H9 (cell line): ENCODE measurements at regions not wholly inside any gene's neighbourhood (a gene's known extent, or its start where the extent isn't known, plus 50 kb on each side); places are given as distances from the start of the nearest gene placed in this dataset.
"Not testable (repeated sequence)": the region's sequence is repeated elsewhere in the genome, so short reads cannot be mapped to it uniquely, and the experiment has no call there.

ENCODE experiments used
- DNase-seq: peaks from one replicate; pipeline ENCODE4 v3.0.0-alpha.2; 2017
- H2AFZ ChIP-seq: one replicate; pipeline ENCODE4 v1.6.1; 2013; ENCODE audit warnings: mild to moderate bottlenecking, low read length, control low read depth, moderate library complexity
- H2AK5ac ChIP-seq: 2 replicates; pipeline ENCODE4 v1.6.1; 2013; ENCODE audit warnings: low read length, control low read depth, mixed read lengths; ENCODE audit not compliant: insufficient read length
- H2BK120ac ChIP-seq: one replicate; pipeline ENCODE4 v1.6.1; 2013; ENCODE audit warnings: low read depth, mild to moderate bottlenecking, low read length, control low read depth, inconsistent platforms; ENCODE audit not compliant: poor library complexity, severe bottlenecking
- H2BK12ac ChIP-seq: 2 replicates; pipeline ENCODE4 v1.6.1; 2013; ENCODE audit warnings: low read length, control low read depth, mixed read lengths, low read depth; ENCODE audit not compliant: insufficient read length
- H2BK15ac ChIP-seq: 2 replicates; pipeline ENCODE4 v1.6.1; 2013; ENCODE audit warnings: low read depth, low read length, control low read depth
- H2BK20ac ChIP-seq: one replicate; pipeline ENCODE4 v1.6.1; 2013; ENCODE audit warnings: low read depth, mild to moderate bottlenecking, low read length, control low read depth, inconsistent platforms; ENCODE audit not compliant: poor library complexity, severe bottlenecking
- H2BK5ac ChIP-seq: 2 replicates; pipeline ENCODE4 v1.6.1; 2013; ENCODE audit warnings: low read length, control low read depth, mixed read lengths; ENCODE audit not compliant: insufficient read length
- H3K14ac ChIP-seq: 2 replicates; pipeline ENCODE4 v1.6.1; 2013; ENCODE audit warnings: low read length, control low read depth; ENCODE audit not compliant: insufficient read depth
- H3K18ac ChIP-seq: 2 replicates; pipeline ENCODE4 v1.6.1; 2013; ENCODE audit warnings: low read depth, mild to moderate bottlenecking, mixed read lengths, low read length, control low read depth; ENCODE audit not compliant: insufficient read length
- H3K23ac ChIP-seq: 2 replicates; pipeline ENCODE4 v1.6.1; 2013; ENCODE audit warnings: low read length, control low read depth, mixed read lengths, low read depth; ENCODE audit not compliant: insufficient read length
- H3K23me2 ChIP-seq: 2 replicates; pipeline ENCODE4 v1.6.1; 2013; ENCODE audit warnings: low read depth, mild to moderate bottlenecking, mixed read lengths, low read length, control low read depth; ENCODE audit not compliant: insufficient read length, poor library complexity, severe bottlenecking
- H3K27ac ChIP-seq: 2 replicates; pipeline ENCODE4 v1.5.1; 2013; ENCODE audit warnings: low read length, control low read depth, mixed read lengths, low read depth; ENCODE audit not compliant: insufficient read length
- H3K27me3 ChIP-seq: 2 replicates; pipeline ENCODE4 v1.6.1; 2013; ENCODE audit warnings: low read length, control low read depth, inconsistent platforms; ENCODE audit not compliant: insufficient read depth
- H3K4ac ChIP-seq: 2 replicates; pipeline ENCODE4 v1.6.1; 2013; ENCODE audit warnings: low read depth, mild to moderate bottlenecking, control low read depth, inconsistent platforms, low read length, moderate library complexity
- H3K4me1 ChIP-seq: 2 replicates; pipeline ENCODE4 v1.6.1; 2013; ENCODE audit warnings: low read length, control low read depth, inconsistent platforms; ENCODE audit not compliant: insufficient read depth
- H3K4me2 ChIP-seq: 2 replicates; pipeline ENCODE4 v1.6.1; 2013; ENCODE audit warnings: low read length, control low read depth, mixed read lengths; ENCODE audit not compliant: insufficient read length, insufficient read depth
- H3K56ac ChIP-seq: 2 replicates; pipeline ENCODE4 v1.6.1; 2013; ENCODE audit warnings: low read depth, mild to moderate bottlenecking, mixed read lengths, low read length, control low read depth; ENCODE audit not compliant: insufficient read length
- H3K79me1 ChIP-seq: 2 replicates; pipeline ENCODE4 v1.6.1; 2013; ENCODE audit warnings: low read depth, mild to moderate bottlenecking, moderate library complexity, low read length, control low read depth, inconsistent platforms; ENCODE audit not compliant: insufficient read depth, poor library complexity, severe bottlenecking
- H3K79me2 ChIP-seq: 2 replicates; pipeline ENCODE4 v1.6.1; 2013; ENCODE audit warnings: low read length, control low read depth, inconsistent platforms; ENCODE audit not compliant: insufficient read depth
- H3K9ac ChIP-seq: 2 replicates; pipeline ENCODE4 v1.6.1; 2013; ENCODE audit warnings: low read length, control low read depth, mixed read lengths; ENCODE audit not compliant: insufficient read length; ENCODE audit errors: extremely low read depth
- H3K9me3 ChIP-seq: one replicate; pipeline ENCODE4 v1.6.1; 2013; ENCODE audit warnings: low read depth, low read length, inconsistent platforms; ENCODE audit not compliant: control insufficient read depth
- H3T11ph ChIP-seq: one replicate; pipeline ENCODE4 v1.6.1; 2013; ENCODE audit warnings: mild to moderate bottlenecking, low read length, control low read depth, inconsistent platforms
- H4K20me1 ChIP-seq: one replicate; pipeline ENCODE4 v1.6.1; 2013; ENCODE audit not compliant: control insufficient read depth, insufficient read length, insufficient read depth
- H4K5ac ChIP-seq: 2 replicates; pipeline ENCODE4 v1.6.1; 2013; ENCODE audit warnings: low read depth, mild to moderate bottlenecking, mixed read lengths, low read length, control low read depth; ENCODE audit not compliant: insufficient read length
- H4K8ac ChIP-seq: replicated peaks from 2 replicates; pipeline ENCODE4 v1.6.1; 2013; ENCODE audit warnings: low read length, control low read depth, mixed read lengths, low read depth; ENCODE audit not compliant: insufficient read length
- H4K91ac ChIP-seq: 2 replicates; pipeline ENCODE4 v1.6.1; 2013; ENCODE audit warnings: low read depth, mild to moderate bottlenecking, moderate library complexity, mixed read lengths, low read length, control low read depth; ENCODE audit not compliant: insufficient read length
- H3K27ac Mint-ChIP-seq, 3 experiments: 2 replicates in 2 of 3; 3 replicates in 1 of 3; pipeline ENCODE4 v1.8.0; 2020 to 2021; ENCODE audit warnings: mixed read lengths in 3 of 3, mild to moderate bottlenecking in 1 of 3, moderate library complexity in 1 of 3
- H3K27me3 Mint-ChIP-seq: 2 replicates; pipeline ENCODE4 v1.8.0; 2021; ENCODE audit warnings: low read depth, mild to moderate bottlenecking, moderate library complexity, mixed read lengths
- H3K36me3 Mint-ChIP-seq, 3 experiments: 2 replicates in 2 of 3; 3 replicates in 1 of 3; pipeline ENCODE4 v1.8.0; 2020 to 2021; ENCODE audit warnings: low read depth in 3 of 3, mixed read lengths in 3 of 3; ENCODE audit not compliant: insufficient read depth in 1 of 3
- H3K4me1 Mint-ChIP-seq, 2 experiments: 2 replicates each; pipeline ENCODE4 v1.8.0; 2020; ENCODE audit warnings: mixed read lengths in 2 of 2
- H3K4me3 Mint-ChIP-seq, 2 experiments: 2 replicates in 1 of 2; 3 replicates in 1 of 2; pipeline ENCODE4 v1.8.0; 2020 to 2021; ENCODE audit warnings: mild to moderate bottlenecking in 2 of 2, mixed read lengths in 2 of 2, moderate library complexity in 1 of 2
- H3K9me3 Mint-ChIP-seq, 2 experiments: 2 replicates in 1 of 2; 3 replicates in 1 of 2; pipeline ENCODE4 v1.8.0; 2020; ENCODE audit warnings: mild to moderate bottlenecking in 2 of 2, mixed read lengths in 2 of 2, moderate library complexity in 1 of 2
- WGBS: extraction: QIAGEN DNeasy Blood & Tissue Kit; methylation state at CpG from one replicate; pipeline ENCODE4 v1.1.7; 2013; ENCODE audit warnings: missing lambda C conversion rate, low lambda C conversion rate, mixed read lengths; ENCODE audit not compliant: insufficient read length; ENCODE audit errors: extremely low coverage; 5-methylcytosine and 5-hydroxymethylcytosine counted together

- not testable (repeated sequence) for H3K18ac ChIP-seq, H3K4me1 ChIP-seq
- WGBS = no CpG with 5 or more reads among the region's 2 CpGs
Observed at GRCh38 chr6:82551311-82551710, 187.7 kb downstream of the TPBG start.

More at GRCh38 chr6:82551311-82551710, 187.7 kb downstream of the TPBG start:
- not testable (repeated sequence) for H3K4me3 Mint-ChIP-seq, H3K23me2 ChIP-seq, H2AK5ac ChIP-seq, H2BK15ac ChIP-seq, H3K14ac ChIP-seq, H3K9ac ChIP-seq, H2BK120ac ChIP-seq, DNase-seq, H3K4me2 ChIP-seq, H3K36me3 Mint-ChIP-seq, H3K79me2 ChIP-seq, H3K27me3 ChIP-seq, H4K5ac ChIP-seq, H2BK20ac ChIP-seq, H3K9me3 ChIP-seq, H2AFZ ChIP-seq, H3K27ac Mint-ChIP-seq, H4K8ac ChIP-seq, H2BK12ac ChIP-seq, H3K27me3 Mint-ChIP-seq, H3K9me3 Mint-ChIP-seq, H3K79me1 ChIP-seq, H3T11ph ChIP-seq, H3K56ac ChIP-seq, H3K4ac ChIP-seq, H2BK5ac ChIP-seq, H4K91ac ChIP-seq, H3K4me1 Mint-ChIP-seq, H3K27ac ChIP-seq, H4K20me1 ChIP-seq, H3K23ac ChIP-seq
